Fibroblast of skin of scalp (primary cell): ENCODE measurements at regions not wholly inside any gene's neighbourhood (a gene's known extent, or its start where the extent isn't known, plus 50 kb on each side); places are given as distances from the start of the nearest gene placed in this dataset.

ENCODE experiments used
- DNase-seq: peaks from one replicate; pipeline ENCODE4 v3.0.0-alpha.2; 2013

GRCh38 chr10:132115732-132116131 lies 50.0 kb downstream of the JAKMIP3 start:
- DNase-seq, result peak; percentile 22

- no peak for DNase-seq
Observed at GRCh38 chr10:132117146-132117545, 51.4 kb downstream of the JAKMIP3 start.

- DNase-seq, result no peak
Observed at GRCh38 chr10:132117636-132118190, 52.0 kb downstream of the JAKMIP3 start.

GRCh38 chr10:132118366-132118765 lies 52.6 kb downstream of the JAKMIP3 start:
- no peak for DNase-seq

GRCh38 chr10:132120200-132120599 lies 54.5 kb downstream of the JAKMIP3 start:
- no peak for DNase-seq

GRCh38 chr10:132120734-132121510 lies 55.2 kb downstream of the JAKMIP3 start:
- no peak for DNase-seq

- no peak for DNase-seq
Observed at GRCh38 chr10:132121511-132121830, 55.7 kb downstream of the JAKMIP3 start.

- DNase-seq, result no peak
Observed at GRCh38 chr10:132122097-132122861, 56.5 kb downstream of the JAKMIP3 start.

GRCh38 chr10:132122939-132123445 lies 57.2 kb downstream of the JAKMIP3 start:
- DNase-seq, result no peak

GRCh38 chr10:132123606-132124005 lies 57.9 kb downstream of the JAKMIP3 start:
- DNase-seq, result no peak

- no peak for DNase-seq
Observed at GRCh38 chr10:132124201-132124920, 58.6 kb downstream of the JAKMIP3 start.

- DNase-seq, result peak; percentile 30
Observed at GRCh38 chr10:132129431-132129830, 57.3 kb upstream of the DPYSL4 start.

- DNase-seq, result no peak
Observed at GRCh38 chr10:132130286-132131265, 56.2 kb upstream of the DPYSL4 start.

GRCh38 chr10:132131581-132132420 lies 54.9 kb upstream of the DPYSL4 start:
- DNase-seq, result no peak

- no peak for DNase-seq
Observed at GRCh38 chr10:132132421-132132841, 54.3 kb upstream of the DPYSL4 start.

GRCh38 chr10:132133005-132133404 lies 53.7 kb upstream of the DPYSL4 start:
- DNase-seq, result no peak

- no peak for DNase-seq
Observed at GRCh38 chr10:132133449-132134240, 53.1 kb upstream of the DPYSL4 start.

- no peak for DNase-seq
Observed at GRCh38 chr10:132134241-132135052, 52.3 kb upstream of the DPYSL4 start.
